Stimulated activated CD4-positive, alpha-beta T cell treated with anti-CD3 and anti-CD28 coated beads, Interleukin-12 subunit alpha, Interleukin-12 subunit beta, amount 100 ng/mL, for 24 hours (primary cell): ENCODE measurements at regions not wholly inside any gene's neighbourhood (a gene's known extent, or its start where the extent isn't known, plus 50 kb on each side); places are given as distances from the start of the nearest gene placed in this dataset.

Experiments used
- DNase-seq, 2 experiments: peaks; one replicate each; pipeline ENCODE4 v3.0.0-alpha.2; 2020; ENCODE audit warnings: low read depth in 2 of 2

GRCh38 chr5:165184183-165184582 is 1678.8 kb downstream of the MAT2B start:
- no peak for DNase-seq

- DNase-seq, result no peak
Measured at GRCh38 chr5:165185716-165186115, 1680.3 kb downstream of the MAT2B start.

GRCh38 chr5:165187815-165188214 is 1682.4 kb downstream of the MAT2B start:
- no peak for DNase-seq

- no peak for DNase-seq
Measured at GRCh38 chr5:165188556-165189175, 1683.2 kb downstream of the MAT2B start.

- DNase-seq, result no peak
Measured at GRCh38 chr5:165196961-165197360, 1691.5 kb downstream of the MAT2B start.

GRCh38 chr5:165201369-165201768 is 1696.0 kb downstream of the MAT2B start:
- DNase-seq, result no peak

- DNase-seq, result no peak
Measured at GRCh38 chr5:165201771-165202518, 1696.5 kb downstream of the MAT2B start.

GRCh38 chr5:165202519-165202910 is 1697.1 kb downstream of the MAT2B start:
- DNase-seq, result no peak

GRCh38 chr5:165209101-165209727 is 1703.8 kb downstream of the MAT2B start:
- no peak for DNase-seq

GRCh38 chr5:165224366-165225045 is 1719.1 kb downstream of the MAT2B start:
- DNase-seq, result no peak

- DNase-seq, result no peak
Measured at GRCh38 chr5:165227515-165227914, 1722.1 kb downstream of the MAT2B start.

- no peak for DNase-seq
Measured at GRCh38 chr5:165228184-165228583, 1722.8 kb downstream of the MAT2B start.

- no peak for DNase-seq
Measured at GRCh38 chr5:165231821-165232508, 1726.5 kb downstream of the MAT2B start.

- DNase-seq, result no peak
Measured at GRCh38 chr5:165232509-165233028, 1727.2 kb downstream of the MAT2B start.

- no peak for DNase-seq
Measured at GRCh38 chr5:165241811-165242210, 1736.4 kb downstream of the MAT2B start.

GRCh38 chr5:165242646-165243045 is 1737.2 kb downstream of the MAT2B start:
- DNase-seq, result no peak

GRCh38 chr5:165244407-165244806 is 1739.0 kb downstream of the MAT2B start:
- DNase-seq, result no peak

- DNase-seq, result no peak
Measured at GRCh38 chr5:165258197-165258771, 1752.9 kb downstream of the MAT2B start.

GRCh38 chr5:165260426-165260825 is 1755.0 kb downstream of the MAT2B start:
- DNase-seq, result no peak

GRCh38 chr5:165263536-165263935 is 1758.1 kb downstream of the MAT2B start:
- no peak for DNase-seq

GRCh38 chr5:165266939-165267338 is 1761.5 kb downstream of the MAT2B start:
- no peak for DNase-seq
